GM19452 (cell line): ENCODE measurements at regions not wholly inside any gene's neighbourhood (a gene's known extent, or its start where the extent isn't known, plus 50 kb on each side); places are given as distances from the start of the nearest gene placed in this dataset.

Source experiments
- ATAC-seq: cut with Tn5 transposase; IDR thresholded peaks from one replicate; pipeline ENCODE4 v1.9.1; 2021; ENCODE audit not compliant: unreplicated experiment

DNA sequence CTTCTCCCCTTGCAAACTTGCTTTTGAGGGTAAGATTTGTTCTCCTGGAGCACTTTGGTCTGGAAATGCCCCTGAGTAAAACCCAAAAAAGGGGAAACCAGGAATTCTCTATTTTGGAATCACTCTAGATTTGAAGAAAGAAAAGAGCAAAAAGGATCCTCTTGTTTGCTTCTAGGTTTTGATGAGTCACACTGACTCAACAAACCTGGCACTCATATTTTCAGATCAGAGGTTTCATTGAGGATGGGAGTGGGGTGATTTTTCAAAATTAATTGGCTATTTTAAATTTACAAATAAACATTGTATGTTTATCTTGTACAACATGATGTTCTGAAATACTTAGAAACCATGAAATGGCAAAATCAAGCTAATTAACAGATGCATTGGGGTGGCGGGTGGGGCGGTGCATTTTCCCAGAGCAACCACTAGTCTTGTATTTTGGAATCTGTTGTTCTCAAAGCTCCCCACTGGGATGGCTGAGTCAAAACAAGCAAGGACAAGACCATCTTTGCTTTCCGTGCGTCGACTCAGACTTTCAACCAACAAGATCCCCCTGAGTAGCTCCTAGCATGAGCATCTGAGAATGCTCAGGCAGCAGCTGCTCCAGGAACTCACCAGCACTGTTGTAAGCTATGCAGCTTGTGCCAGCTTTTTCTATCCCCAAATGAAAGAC, 451.4 kb downstream of the WDR72 start:
- ATAC-seq, result no peak

DNA sequence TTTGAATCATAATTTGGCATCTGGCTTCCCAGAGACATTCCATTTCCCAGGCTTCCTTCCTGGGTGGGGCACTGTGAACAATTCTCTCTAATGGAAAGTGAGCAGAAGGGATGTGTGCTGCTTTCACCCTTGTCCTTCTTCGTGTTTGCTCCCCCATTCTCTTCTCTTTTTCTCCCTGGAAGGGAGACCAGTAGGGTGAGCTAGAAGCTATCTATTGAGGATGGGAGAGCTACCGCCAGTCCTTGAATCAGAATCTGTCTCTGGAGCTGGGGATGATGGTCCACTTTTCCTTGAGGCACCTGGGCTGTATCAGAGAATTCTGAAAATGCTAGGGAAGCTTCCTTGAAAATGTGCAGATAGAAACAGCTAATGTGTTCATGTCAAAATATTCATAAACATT, 453.9 kb downstream of the WDR72 start:
- no peak for ATAC-seq

DNA sequence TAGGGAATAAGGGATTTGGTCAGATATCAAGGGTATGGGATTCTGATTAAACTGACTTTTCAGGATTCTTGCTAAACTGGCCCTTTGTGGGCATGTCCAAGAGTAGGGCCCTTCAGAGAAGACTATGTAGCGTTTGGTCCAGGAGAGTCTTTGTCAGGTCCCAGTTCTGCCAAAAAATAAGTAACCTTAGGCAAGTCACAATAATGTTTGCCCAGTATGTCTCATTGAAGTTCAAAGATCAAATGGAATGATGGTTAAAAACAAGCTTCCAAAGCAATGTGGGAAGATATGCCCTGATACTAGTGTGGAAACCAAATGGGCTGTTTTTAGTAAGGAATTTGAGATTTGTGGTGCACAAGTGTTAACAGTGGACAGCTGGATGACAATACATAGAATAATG, 454.4 kb downstream of the WDR72 start:
- no peak for ATAC-seq

DNA sequence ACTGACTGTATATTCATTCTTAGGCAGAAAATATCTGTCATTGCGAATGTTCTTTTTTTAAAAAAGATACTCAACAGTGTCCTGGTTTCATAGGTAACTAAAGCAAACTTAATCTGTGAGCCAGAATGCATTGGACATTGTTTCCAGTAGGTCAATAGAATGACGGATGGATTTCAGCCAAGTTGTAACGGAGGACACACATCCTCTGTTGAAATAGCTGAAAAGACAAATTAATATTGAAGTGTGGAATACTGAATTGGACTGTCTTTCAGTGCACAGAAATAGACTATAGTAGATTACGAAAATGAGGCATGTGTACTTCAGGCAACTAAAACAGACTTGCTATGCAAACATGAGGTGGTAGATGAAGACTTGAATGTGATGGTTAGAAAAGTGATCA, 461.6 kb downstream of the WDR72 start:
- ATAC-seq, result no peak

DNA sequence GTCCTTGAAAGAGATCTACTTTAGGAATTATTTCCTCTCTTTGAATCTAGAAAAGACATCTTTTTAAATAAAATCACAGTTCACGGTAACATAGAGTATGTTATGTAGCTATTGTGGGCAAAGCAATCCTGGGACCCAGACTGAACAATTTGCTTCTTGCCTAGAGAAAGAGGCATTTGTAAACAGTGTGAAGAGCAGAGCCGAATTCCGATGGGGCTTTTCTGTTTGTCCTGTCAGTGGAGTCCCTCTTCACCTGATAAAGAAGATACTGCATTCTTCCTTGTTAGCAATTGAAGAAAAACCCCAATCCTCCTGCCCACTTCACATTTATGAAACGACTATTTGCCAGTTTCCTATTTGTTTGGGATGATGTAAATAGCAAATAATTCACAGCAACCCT, 462.9 kb downstream of the WDR72 start:
- no peak for ATAC-seq

DNA sequence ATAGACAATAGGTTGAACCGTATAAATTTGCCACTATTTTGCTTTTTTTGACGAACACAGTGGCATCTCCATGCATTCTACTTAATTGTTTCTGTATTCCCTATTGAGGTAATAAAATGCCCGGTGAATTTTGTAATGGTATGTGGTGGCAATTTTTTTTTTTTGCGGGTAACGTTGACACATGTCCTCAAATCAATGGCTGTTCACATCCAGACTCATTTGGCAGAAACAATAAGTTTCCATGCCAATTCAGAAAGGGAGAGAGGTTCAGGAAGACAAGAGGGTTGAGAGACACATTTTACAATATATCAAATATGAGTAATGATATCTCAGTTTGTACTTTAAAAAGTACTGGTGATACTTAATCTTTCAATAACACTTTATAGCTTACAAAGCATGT, 463.9 kb downstream of the WDR72 start:
- ATAC-seq, result no peak

DNA sequence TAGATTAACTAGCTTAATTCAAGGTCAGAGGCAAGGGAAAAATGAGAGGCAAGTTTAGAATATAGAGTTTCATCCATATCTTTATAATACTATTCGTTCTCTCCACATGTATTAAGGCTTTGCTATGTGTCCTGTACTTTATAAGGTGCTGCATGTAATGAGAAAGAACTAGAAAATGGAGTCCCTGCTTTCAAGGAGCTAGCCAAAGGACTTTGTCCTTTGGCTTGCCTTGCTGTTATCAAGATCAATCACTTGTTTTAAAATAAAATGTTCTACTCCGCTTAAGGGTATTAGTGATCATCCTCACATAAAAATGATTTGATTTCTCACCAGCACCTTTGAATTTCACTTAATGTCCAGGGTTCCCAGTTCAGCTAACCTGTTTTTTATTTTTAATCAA, 470.9 kb downstream of the WDR72 start:
- no peak for ATAC-seq

DNA sequence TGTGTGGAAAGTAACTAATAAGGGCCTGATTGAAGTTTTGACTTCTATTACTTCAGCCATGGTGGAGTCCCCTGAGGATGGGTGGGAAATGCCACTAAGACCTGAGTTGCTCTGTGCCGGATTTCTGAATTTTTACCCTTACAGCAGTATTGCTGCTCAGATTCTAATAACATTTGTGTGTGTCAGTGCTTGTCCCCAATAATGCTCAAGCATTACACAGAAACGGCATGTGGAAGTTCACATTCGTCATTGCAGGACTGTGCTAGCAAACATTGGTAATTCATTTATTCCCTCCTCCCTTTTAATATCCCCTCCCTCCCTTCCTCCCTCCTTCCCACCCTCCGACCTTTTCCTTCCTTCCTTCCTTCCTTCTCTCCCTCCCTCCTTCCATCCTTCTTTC, 484.5 kb upstream of the ONECUT1 start:
- no peak for ATAC-seq

DNA sequence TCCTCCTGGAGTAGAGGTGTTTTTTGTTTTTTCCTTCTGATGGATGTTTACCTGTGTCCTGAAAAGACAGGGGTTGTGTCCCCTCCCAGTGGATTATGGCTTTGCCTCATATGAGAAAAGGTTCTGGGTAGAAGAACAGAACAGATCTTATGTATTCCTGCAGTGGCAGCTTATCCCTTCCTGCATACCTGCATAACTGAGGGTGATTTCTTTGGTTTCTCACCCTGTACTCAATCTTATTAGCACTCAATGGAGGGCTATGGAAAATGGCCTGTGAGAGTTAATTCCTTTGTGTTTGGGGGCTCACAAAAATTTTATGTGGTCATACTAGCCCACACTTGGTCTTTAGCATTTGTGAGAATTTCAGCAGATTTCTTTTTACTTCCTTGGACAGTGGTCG, 482.0 kb upstream of the ONECUT1 start:
- ATAC-seq, result no peak

DNA sequence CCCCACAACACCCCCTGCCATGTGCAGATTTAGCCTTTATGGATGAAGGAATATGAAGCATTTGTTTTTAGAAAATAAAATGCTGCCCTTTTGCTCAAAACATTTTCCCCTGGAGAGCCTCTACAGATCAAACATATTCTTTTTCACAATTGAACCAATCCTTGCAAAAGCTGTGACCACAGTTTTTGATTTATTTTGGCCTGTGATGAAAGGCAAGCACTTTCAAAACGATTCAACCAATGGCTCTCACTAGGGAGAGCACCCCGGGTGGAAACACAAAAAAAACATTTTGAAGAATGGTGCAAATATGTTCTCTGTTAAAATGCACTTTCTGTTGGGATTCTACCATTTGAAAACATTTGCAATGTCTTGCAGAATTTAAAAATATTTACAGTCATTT, 476.0 kb upstream of the ONECUT1 start:
- ATAC-seq, result no peak

DNA sequence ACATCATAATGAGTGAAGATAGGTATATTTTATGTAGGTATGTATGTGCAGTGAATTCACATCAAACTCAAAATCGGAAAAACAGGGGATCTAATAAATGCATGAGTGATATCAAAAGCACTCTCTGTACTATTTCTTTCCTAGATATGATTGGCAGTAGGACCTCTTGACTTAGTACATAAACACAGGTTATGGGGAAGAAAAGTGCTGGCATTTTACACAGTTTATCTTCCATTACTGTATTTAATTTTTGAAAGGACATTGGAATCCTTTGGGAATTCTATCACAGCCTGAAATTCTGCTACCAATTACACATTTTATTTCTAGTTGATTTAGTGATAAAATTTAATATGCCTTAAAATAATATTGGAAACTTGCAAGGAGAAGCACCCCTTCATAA, 470.5 kb upstream of the ONECUT1 start:
- no peak for ATAC-seq

DNA sequence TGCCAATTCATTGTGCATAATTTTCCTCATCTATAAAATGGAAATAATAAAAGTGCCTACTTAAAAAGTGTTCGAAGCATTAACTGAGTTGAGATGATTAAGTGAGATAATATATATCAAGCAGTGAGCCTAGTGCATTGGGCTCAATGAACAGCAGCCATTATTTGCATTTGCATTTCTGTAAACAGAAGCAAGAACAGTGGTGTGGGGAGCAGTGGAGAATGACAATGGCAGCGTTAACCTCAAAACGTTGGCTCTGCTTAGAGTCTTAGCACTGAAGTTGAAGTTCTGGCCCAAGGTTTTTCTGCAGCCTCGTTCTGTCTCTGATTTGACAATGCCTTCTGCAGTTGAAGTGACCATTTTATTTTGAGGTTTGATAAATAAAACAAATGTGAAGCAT, 466.3 kb upstream of the ONECUT1 start:
- ATAC-seq, result no peak

DNA sequence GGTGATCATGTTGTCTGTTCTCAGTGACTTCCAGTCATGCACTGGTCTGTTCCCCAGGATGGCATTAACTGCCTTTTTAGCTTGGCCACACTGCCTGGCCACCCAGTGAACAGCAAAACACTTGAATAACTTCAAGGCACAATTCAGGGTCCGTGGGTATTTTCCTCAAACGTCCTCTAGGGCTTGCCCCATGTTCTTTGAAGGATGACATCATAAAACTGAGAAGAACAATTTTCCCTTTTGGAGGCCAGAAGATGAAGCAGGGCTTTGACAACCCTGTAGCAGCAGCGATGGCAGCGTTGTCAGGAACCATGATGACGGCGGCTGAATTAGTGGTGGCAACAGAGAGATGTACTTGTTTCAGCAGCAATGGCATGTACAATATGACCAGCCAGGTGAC, 465.9 kb upstream of the ONECUT1 start:
- ATAC-seq, result no peak

DNA sequence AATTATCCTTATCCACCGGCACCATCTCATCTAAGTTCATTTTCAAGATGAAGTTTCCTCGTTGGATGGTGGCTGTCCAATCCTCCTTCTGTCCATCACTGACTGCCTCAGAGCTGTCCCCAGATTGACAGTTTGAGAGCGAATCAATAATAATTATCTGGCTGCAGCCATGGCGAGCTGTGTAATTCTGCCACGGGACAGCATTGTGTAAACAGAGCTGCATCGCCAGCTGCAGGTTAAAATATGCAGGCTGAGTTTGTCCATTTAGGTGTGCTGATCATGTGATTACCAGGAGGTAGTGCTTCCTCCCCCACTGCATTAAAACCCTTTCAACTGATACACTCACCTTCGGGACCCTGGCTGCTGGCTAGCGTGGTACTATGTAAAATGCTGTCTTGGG, 461.9 kb upstream of the ONECUT1 start:
- ATAC-seq, result no peak

DNA sequence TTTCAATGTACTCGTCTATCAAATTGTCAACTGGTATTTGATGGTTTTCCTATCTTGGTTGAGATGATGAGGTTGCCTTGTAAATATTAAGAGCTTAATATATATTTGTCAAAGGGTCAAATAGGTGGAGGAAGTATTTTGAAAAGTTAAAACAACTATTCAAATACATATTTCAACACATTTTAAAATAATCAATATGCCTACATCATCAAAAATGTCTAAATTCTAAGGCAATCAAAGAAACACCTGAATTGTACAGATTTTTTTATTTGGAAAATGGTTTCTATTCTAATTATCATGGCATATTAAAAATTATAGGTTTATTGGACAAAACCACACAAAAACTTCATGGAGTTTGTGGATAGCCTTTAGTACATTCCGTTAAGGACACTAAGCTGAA, 461.4 kb upstream of the ONECUT1 start:
- ATAC-seq, result no peak

DNA sequence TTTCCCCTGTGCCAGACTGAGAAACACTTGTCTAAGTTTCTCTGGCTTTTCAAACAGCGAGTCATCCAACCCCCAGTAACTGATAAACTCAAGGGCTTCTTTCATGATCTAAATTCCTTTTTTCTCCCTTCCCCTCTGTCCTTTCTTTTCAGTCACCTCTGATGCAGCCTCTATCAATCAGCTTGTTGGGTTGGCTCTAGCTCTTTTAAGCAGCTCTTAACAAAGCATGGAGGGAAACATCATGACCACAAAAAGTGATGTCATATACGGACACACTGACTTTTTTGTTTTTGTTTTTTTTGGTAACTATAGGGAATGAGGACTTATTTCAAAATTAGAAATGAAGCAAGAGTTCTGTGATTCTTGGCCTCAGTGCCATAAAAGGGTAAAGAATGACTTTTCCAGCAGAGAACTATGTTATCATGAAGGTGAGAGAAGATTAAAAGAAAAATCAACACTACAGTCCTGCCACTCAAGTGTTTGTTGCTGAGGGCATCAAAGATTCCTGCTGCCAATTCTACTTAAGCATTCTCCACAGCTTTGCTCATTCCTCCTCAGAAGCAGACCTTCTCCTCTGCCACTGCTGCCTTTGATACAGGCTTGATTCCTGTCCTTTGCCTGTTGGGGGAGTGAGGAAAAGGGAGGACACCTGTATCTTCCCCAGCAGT, 457.0 kb upstream of the ONECUT1 start:
- no peak for ATAC-seq

DNA sequence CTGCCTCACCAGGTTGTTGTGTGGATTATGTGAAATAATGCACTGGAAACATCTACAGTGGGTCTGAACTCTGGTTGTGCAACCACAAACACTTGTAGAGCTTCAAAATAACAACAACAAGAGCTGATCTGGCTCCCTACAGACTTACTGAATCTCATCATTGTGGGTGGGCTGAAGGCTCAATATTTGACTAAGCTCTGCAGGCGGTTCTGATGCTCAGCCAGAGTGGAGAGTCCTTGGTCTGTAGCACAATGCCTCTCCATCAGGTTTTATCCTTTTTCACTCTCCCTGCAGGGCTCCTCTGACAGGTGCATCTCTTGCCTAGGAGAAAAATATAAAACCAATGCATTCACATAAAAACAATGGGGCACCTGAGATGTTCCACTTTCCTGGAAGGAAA, 456.3 kb upstream of the ONECUT1 start:
- no peak for ATAC-seq

DNA sequence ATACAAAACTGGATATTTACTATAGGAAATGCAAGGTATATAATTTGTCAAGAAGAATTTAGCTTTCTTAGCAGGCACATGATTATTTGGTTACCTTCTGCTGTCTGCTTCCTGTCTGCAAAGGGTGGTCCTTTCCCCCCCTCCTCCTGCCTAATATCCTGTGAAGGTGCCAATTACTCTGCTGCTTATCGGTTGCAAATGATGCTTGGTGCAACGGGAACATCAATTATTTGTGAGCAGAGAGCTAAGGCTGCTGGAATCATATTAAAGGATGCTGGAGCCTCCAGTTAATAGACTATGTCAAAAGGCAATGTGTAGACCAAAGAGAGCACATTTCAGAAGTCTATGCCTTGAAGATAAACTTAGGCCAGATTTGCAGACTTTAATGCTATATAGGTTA, 443.7 kb upstream of the ONECUT1 start:
- ATAC-seq, result no peak

DNA sequence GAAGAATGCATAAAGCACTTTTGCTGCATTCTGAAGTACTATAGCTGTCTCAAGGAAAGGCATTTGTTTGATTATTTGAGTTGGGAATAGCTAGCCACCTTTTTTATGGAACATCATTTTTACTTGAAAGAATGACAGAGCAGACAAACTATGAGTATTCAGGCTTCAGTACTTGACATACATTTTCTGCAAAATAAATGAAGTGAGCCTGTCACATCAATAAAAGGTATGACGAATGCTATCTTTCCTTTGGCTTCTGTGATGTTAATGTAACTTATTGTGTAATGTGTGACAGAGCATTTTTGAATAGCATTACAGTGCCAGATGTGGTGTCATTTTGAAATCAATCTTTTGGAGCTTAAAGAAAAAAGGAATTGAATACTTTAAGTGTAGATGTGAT, 440.3 kb upstream of the ONECUT1 start:
- ATAC-seq, result no peak

DNA sequence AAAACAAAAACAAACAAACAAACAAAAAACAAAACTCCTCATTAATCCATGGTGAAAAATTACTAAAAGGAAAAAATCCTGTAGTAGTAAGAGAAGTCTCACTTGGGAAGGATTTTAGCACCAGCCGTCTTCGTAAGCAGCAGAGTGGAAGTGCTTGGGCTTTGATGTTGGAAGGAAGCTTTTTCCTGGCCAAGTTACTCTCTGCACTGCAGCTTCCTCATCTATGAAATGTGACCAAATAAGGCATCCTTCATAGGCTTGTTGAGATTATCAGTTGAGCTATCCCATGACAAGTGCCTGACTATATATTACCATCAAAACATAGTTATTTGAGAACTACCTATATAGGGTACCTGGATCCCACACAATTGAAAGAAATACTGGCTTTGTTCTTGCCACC, 436.4 kb upstream of the ONECUT1 start:
- ATAC-seq, result no peak

DNA sequence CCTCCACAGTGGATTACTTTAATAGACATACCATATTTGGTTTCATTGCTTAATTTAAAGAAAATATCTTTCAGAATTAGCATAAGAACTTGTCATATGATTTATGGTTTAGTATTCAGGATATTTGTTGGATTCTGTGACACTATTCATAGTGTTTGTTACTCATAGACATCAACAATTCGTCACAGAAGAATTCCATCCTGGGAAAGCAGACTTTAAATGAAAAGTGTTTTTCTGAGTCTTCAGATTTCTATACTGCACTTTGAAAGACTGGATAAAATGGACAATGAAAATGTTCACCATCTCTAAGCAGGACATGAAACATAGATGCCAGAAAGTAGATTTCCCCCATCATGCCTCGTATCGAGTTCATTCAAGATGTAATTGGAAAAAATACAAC, 435.6 kb upstream of the ONECUT1 start:
- no peak for ATAC-seq

DNA sequence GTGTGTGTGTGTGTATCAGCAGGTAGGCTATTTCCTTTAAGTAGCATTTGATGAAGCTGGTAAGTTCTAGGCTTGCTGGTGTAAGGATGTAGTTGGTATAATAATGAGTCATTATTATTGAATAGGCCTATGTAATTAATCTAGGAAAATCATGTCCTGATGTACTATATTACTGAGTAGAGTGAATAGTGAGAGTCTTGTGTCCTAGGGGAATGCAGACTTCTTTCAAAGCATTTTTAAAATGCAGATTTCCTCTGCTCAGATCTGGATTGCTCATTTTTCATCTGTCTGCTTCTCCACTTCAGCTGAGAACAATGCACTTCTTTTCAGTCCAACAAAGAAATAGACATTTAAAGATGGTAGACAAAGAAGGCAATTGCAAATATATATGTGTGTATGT, 434.2 kb upstream of the ONECUT1 start:
- ATAC-seq, result no peak

DNA sequence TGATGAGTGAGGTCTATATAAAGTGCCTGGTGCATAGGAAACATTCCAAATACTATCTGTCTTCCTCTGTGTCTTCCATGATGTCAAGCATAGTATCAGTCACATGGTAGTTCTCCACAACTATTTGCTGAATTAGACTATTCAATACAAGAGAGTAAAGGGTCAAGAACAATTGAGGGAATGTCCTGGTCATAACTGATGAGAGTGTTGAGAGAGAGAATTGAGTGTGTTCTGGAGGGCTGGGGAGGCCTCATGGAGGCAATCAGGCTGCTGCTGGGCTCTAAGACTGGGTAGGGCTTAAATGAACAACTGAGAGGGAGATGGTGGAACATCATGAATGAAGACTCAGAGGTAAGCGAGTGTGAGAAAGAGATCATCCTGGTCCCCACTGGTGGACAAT, 433.7 kb upstream of the ONECUT1 start:
- ATAC-seq, result no peak
